ENCODE measurements at regions not wholly inside any gene's neighbourhood (a gene's known extent, or its start where the extent isn't known, plus 50 kb on each side); places are given as distances from the start of the nearest gene placed in this dataset.

DNA sequence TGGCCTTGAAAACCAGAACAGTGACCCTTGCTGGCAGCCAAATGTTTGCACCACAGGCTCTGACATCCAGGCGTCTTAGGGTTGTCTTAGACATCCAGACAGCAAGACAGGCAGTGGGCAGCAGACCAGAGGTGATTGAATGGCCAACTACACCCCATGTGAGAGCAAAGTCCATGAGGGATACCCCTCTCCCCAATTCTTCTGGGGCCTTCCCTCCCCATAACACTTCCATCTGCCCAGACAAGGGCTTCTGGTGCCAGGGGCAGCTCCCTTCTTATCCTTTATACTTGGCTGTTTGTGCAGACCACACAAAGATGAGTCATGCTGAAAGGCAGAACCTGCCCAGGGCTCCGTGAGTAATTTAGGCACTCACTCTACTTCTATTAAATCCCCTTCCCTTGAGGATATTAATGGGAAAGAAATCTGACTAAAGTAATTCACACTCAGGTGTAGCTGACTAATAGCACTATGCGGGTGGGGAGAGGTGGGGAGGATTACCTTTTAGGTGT lies 257.9 kb downstream of the UACA start:
- TF ChIP-seq, protein P1, sequence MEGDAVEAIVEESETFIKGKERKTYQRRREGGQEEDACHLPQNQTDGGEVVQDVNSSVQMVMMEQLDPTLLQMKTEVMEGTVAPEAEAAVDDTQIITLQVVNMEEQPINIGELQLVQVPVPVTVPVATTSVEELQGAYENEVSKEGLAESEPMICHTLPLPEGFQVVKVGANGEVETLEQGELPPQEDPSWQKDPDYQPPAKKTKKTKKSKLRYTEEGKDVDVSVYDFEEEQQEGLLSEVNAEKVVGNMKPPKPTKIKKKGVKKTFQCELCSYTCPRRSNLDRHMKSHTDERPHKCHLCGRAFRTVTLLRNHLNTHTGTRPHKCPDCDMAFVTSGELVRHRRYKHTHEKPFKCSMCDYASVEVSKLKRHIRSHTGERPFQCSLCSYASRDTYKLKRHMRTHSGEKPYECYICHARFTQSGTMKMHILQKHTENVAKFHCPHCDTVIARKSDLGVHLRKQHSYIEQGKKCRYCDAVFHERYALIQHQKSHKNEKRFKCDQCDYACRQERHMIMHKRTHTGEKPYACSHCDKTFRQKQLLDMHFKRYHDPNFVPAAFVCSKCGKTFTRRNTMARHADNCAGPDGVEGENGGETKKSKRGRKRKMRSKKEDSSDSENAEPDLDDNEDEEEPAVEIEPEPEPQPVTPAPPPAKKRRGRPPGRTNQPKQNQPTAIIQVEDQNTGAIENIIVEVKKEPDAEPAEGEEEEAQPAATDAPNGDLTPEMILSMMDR (IDR thresholded peaks at IDR 0.05), result no peak
- TF ChIP-seq POLR2AphosphoS5 (IDR thresholded peaks at IDR 0.05) (no peak), POLR2A (IDR thresholded peaks at IDR 0.05) (no peak)
